Tibial nerve (tissue), 4 donors: ENCODE measurements at regions not wholly inside any gene's neighbourhood (a gene's known extent, or its start where the extent isn't known, plus 50 kb on each side); places are given as distances from the start of the nearest gene placed in this dataset.

Experiments
- DNase-seq, 2 donors: peaks; one replicate each; pipeline ENCODE4 v3.0.0-alpha.2; 2019; ENCODE audit warnings: low spot score in 2 of 2
- H3K27ac ChIP-seq, 4 donors: fragments of 200-600 bp; sonication (generic) in 3 of 4; one replicate each; pipeline ENCODE4 v1.5.1; 2017 to 2019; ENCODE audit warnings: mild to moderate bottlenecking in 1 of 4
- H3K27me3 ChIP-seq, 2 donors: fragments of 200-600 bp; sonication (generic) in 1 of 2; one replicate each; pipeline versions ENCODE4 v1.5.1 to v1.6.0; 2017 to 2019
- H3K36me3 ChIP-seq, 3 donors: fragments of 200-600 bp; sonication (generic); one replicate each; pipeline ENCODE4 v1.5.1; 2018 to 2019
- H3K4me1 ChIP-seq, 4 donors: fragments of 200-600 bp; sonication (generic) in 3 of 4; one replicate each; pipeline ENCODE4 v1.5.1; 2017 to 2019
- H3K4me3 ChIP-seq, 4 donors: fragments of 200-600 bp; sonication (generic) in 3 of 4; one replicate each; pipeline ENCODE4 v1.5.1; 2017 to 2019; ENCODE audit warnings: mild to moderate bottlenecking in 1 of 4, moderate library complexity in 1 of 4
- H3K9me3 ChIP-seq, 4 donors: fragments of 200-600 bp; sonication (generic) in 3 of 4; one replicate each; pipeline ENCODE4 v1.5.1; 2017 to 2019
- CTCF ChIP-seq, 5 experiments: fragments of 200-600 bp in 3 of 5; fragments of 450-650 bp in 2 of 5; sonication (generic) in 3 of 5; IDR thresholded peaks; one replicate each; pipeline ENCODE4 v1.5.1; 2016 to 2019; ENCODE audit warnings: antibody characterized with exemption in 5 of 5, mild to moderate bottlenecking in 3 of 5, moderate library complexity in 2 of 5
- EP300 ChIP-seq, 2 donors: sonication (generic); formaldehyde crosslinking; IDR thresholded peaks; one replicate each; pipeline ENCODE4 v1.6.1; 2017; ENCODE audit warnings: antibody characterized with exemption in 2 of 2, mild to moderate bottlenecking in 1 of 2
- POLR2A ChIP-seq, 2 donors: fragments of 450-650 bp; IDR thresholded peaks; one replicate each; pipeline ENCODE4 v1.6.1; 2017; ENCODE audit warnings: antibody characterized with exemption in 2 of 2, mild to moderate bottlenecking in 2 of 2, moderate library complexity in 2 of 2
- WGBS, 2 donors: methylation state at CpG; one replicate each; pipeline ENCODE4 v1.1.5; 2018; 5-methylcytosine and 5-hydroxymethylcytosine counted together

DNA sequence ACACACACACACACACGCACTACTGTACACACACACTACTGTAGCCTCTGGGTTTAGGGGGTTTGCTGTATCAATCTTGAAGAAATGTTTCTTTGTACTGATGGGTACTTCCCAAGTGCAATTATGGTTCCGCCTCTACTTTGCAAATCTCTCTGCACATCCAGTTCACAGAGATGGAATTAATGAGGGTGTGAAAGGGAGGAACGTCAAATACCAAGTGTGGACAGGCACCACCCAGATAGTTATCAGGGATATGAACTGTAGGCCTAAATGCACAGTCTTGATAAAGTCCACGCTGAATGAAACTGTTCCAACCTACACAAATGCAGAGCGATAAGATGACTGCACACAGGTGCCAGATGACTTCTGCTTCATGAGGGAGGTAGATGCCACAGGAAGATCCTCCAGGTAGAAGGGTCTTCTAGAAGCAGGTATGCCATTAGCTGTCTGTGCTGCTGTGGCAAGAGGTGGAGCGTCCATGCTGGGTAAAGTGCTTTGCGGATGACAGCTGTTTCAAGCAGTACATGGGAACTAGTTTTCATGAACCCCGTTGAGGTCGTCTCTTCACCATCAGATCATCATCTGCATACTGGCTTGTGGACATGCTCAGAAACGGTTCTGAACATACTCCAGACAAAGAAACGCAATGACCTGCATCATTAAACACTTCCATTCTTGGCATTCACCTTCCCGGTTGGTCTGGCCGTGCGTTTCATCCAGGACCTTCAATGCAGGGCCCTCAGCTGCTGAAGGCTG, 314.3 kb upstream of the RTL1 start:
- no peaks in the 10 kb centered on the region for H3K36me3 ChIP-seq
- no peak for DNase-seq
- H3K4me1 ChIP-seq = no peaks in the 10 kb centered on the region
- 83% methylated on average over 14 of the region's 14 CpGs for WGBS, 2 donors
- H3K27ac ChIP-seq = no peak overlapping the region
- TF ChIP-seq CTCF (IDR thresholded peaks at IDR 0.05) = no peak
- no peak for TF ChIP-seq EP300 (IDR thresholded peaks at IDR 0.05)
- no peak for TF ChIP-seq POLR2A (IDR thresholded peaks at IDR 0.05)
- H3K4me3 ChIP-seq = no peak overlapping the region
- peaks cover 0 to 6% (median 0%) of the 10 kb centered on the region in 4 donors for H3K9me3 ChIP-seq
- H3K27me3 ChIP-seq = no peaks in the 10 kb centered on the region

GRCh38 chr14:101219896-101220703, 316.6 kb upstream of the RTL1 start:
- Histone ChIP-seq H3K4me1 (no peaks in the 10 kb centered on the region), H3K27ac (no peak overlapping the region), H3K36me3 (no peaks in the 10 kb centered on the region), H3K9me3 (peaks cover 0 to 5% (median 0%) of the 10 kb centered on the region in 4 donors), H3K27me3 (no peaks in the 10 kb centered on the region), H3K4me3 (no peak overlapping the region)
- DNase-seq = no peak
- no peak for TF ChIP-seq CTCF (IDR thresholded peaks at IDR 0.05)
- TF ChIP-seq EP300 (IDR thresholded peaks at IDR 0.05) = no peak
- no peak for TF ChIP-seq POLR2A (IDR thresholded peaks at IDR 0.05)
- 86% methylated on average over 12 of the region's 12 CpGs for WGBS, 2 donors

GRCh38 chr14:101220921-101221510, 317.5 kb upstream of the RTL1 start:
- Histone ChIP-seq H3K9me3 (peaks cover 0 to 5% (median 0%) of the 10 kb centered on the region in 4 donors), H3K4me3 (no peak overlapping the region), H3K27me3 (no peaks in the 10 kb centered on the region), H3K27ac (no peak overlapping the region), H3K4me1 (no peaks in the 10 kb centered on the region), H3K36me3 (no peaks in the 10 kb centered on the region)
- WGBS, 2 donors = 94 to 96% methylated on average over 16 of the region's 16 CpGs
- no peak for TF ChIP-seq POLR2A (IDR thresholded peaks at IDR 0.05)
- no peak for TF ChIP-seq CTCF (IDR thresholded peaks at IDR 0.05)
- no peak for TF ChIP-seq EP300 (IDR thresholded peaks at IDR 0.05)
- no peak for DNase-seq

- no peak for DNase-seq
- Histone ChIP-seq H3K27ac (no peak overlapping the region), H3K36me3 (no peaks in the 10 kb centered on the region), H3K27me3 (no peaks in the 10 kb centered on the region), H3K9me3 (peaks cover 0 to 5% (median 0%) of the 10 kb centered on the region in 4 donors), H3K4me3 (no peak overlapping the region), H3K4me1 (no peaks in the 10 kb centered on the region)
- WGBS, 2 donors = 89% methylated on average over 10 of the region's 10 CpGs
- no peak for TF ChIP-seq POLR2A (IDR thresholded peaks at IDR 0.05)
- TF ChIP-seq EP300 (IDR thresholded peaks at IDR 0.05) = no peak
- no peak for TF ChIP-seq CTCF (IDR thresholded peaks at IDR 0.05)
These were observed 318.1 kb upstream of the RTL1 start for GRCh38 chr14:101221549-101222160.
